ENCODE measurements at regions not wholly inside any gene's neighbourhood (a gene's known extent, or its start where the extent isn't known, plus 50 kb on each side); places are given as distances from the start of the nearest gene placed in this dataset.

DNA sequence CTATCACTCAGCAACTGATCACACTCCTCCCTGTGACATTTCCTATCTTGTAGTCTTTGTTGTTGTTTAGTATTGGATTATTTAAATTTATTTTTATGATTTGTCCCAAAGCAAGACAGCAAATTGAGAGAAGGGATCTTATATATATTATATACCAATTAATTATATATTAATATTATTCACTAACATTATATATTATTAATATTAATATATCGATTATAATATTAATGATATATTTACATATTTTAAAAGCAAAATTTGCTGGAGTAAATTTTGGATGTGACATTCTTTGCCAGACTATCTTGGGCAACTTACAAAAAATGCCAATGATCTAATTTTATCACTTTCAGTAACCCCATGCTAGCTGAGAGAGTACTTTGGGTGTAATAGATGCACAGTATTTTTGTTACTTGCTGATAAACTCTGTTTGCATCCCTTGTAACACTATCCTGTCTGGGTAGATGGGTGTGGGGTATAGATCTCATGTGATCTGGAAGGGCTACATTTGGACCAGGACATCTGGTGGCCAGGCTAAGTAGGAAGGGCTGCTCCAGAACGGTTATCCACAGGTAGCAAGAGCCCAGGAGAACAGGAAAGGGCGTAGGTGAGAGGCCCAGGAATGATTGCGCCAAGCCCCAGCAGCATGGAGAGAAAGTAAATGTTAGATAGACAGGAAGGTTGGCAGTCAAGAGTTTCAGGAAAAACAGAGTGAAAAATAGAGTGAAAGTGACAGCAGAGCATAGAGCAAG, 608.6 kb upstream of the KIRREL3 start:
- Mint-ChIP-seq H3K27ac (no peak overlapping the region), H3K27me3 (ENCODE audit: insufficient read depth, low read depth, poor library complexity) (peaks cover 2% of the 10 kb centered on the region), H3K4me3 (no peak overlapping the region), H3K9me3 (no peaks in the 10 kb centered on the region), H3K4me1 (peaks cover 28% of the 10 kb centered on the region), H3K36me3 (ENCODE audit: low read depth) (no peaks in the 10 kb centered on the region)
- Histone ChIP-seq H3K4me2 (no peak overlapping the region), H3K27ac (ENCODE audit: low read depth) (no peak overlapping the region), H3K4me1 (ENCODE audit: insufficient read depth) (peaks cover 9% of the 10 kb centered on the region), H2AFZ (peak overlapping the region; percentile 85), H4K20me1 (replicated peaks; ENCODE audit: insufficient read depth) (no peaks in the 10 kb centered on the region), H3K9me2 (ENCODE audit: insufficient read depth) (peaks cover 6% of the 10 kb centered on the region; the same call in 1 of the 2 replicates), H3F3A (replicated peaks; ENCODE audit: low read depth) (no peaks in the 10 kb centered on the region), H3K27me3 (ENCODE audit: insufficient read depth) (no peaks in the 10 kb centered on the region), H3K79me2 (replicated peaks; ENCODE audit: insufficient read depth) (no peaks in the 10 kb centered on the region), H3K4me3 (no peak overlapping the region), H3K36me3 (ENCODE audit: insufficient read depth) (no peaks in the 10 kb centered on the region)
- peak; percentile 90 for ATAC-seq
- TF ChIP-seq, protein P1, sequence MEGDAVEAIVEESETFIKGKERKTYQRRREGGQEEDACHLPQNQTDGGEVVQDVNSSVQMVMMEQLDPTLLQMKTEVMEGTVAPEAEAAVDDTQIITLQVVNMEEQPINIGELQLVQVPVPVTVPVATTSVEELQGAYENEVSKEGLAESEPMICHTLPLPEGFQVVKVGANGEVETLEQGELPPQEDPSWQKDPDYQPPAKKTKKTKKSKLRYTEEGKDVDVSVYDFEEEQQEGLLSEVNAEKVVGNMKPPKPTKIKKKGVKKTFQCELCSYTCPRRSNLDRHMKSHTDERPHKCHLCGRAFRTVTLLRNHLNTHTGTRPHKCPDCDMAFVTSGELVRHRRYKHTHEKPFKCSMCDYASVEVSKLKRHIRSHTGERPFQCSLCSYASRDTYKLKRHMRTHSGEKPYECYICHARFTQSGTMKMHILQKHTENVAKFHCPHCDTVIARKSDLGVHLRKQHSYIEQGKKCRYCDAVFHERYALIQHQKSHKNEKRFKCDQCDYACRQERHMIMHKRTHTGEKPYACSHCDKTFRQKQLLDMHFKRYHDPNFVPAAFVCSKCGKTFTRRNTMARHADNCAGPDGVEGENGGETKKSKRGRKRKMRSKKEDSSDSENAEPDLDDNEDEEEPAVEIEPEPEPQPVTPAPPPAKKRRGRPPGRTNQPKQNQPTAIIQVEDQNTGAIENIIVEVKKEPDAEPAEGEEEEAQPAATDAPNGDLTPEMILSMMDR (conservative IDR thresholded peaks at IDR 0.05; ENCODE audit: low read depth in 2 of 2) = peak; percentile 46 to 70; a peak in 3 of 4 replicates
- TF ChIP-seq EZH2 (IDR thresholded peaks at IDR 0.05; ENCODE audit: low read depth, unreplicated experiment) (no peak), JUNB (IDR thresholded peaks at IDR 0.05; ENCODE audit: unreplicated experiment) (no peak)
- DNase-seq (ENCODE audit: low spot score) = peak; percentile 59

DNA sequence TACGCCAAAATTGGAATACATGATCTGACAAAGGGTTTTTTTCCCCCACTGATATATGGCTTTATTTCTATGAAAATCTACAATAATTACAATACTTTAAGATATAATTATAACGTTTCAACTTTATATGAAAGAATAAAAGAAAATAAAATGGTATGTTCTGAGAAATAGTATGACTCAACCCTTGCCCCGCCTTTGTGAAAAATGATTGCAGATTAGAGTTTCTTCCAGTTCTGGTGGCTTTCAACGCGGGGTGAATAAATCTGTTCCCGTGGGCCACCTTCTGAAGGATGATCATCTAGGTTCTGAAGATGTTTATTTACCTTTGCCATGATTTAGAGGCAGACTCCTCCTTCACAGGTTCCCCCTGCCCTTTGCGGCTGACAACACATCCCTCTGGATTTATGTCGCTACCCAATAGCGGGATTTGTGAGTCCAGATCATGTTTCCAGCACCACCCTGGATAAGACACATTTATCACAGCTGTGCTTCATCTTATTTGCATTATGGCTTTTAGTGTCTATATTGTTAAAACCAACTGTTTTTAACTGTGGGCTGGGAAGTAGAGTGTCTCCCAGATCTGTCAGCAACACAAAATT, 607.0 kb upstream of the KIRREL3 start:
- Histone ChIP-seq H3K4me3 (no peak overlapping the region), H3F3A (replicated peaks; ENCODE audit: low read depth) (no peaks in the 10 kb centered on the region), H3K4me2 (no peak overlapping the region), H4K20me1 (replicated peaks; ENCODE audit: insufficient read depth) (no peaks in the 10 kb centered on the region), H3K9me2 (ENCODE audit: insufficient read depth) (peaks cover 4% of the 10 kb centered on the region; the same call in 1 of the 2 replicates), H3K27me3 (ENCODE audit: insufficient read depth) (no peaks in the 10 kb centered on the region), H2AFZ (no peak overlapping the region), H3K27ac (ENCODE audit: low read depth) (no peak overlapping the region), H3K4me1 (ENCODE audit: insufficient read depth) (peaks cover 9% of the 10 kb centered on the region), H3K79me2 (replicated peaks; ENCODE audit: insufficient read depth) (no peaks in the 10 kb centered on the region), H3K36me3 (ENCODE audit: insufficient read depth) (no peaks in the 10 kb centered on the region)
- no peak for TF ChIP-seq EZH2phosphoT487 (IDR thresholded peaks at IDR 0.05; ENCODE audit: unreplicated experiment)
- Mint-ChIP-seq H3K27me3 (ENCODE audit: insufficient read depth, low read depth, poor library complexity) (peaks cover 2% of the 10 kb centered on the region), H3K27ac (no peak overlapping the region), H3K4me1 (peaks cover 23% of the 10 kb centered on the region), H3K36me3 (ENCODE audit: low read depth) (no peaks in the 10 kb centered on the region), H3K4me3 (no peak overlapping the region), H3K9me3 (no peaks in the 10 kb centered on the region)
- no peak for DNase-seq (ENCODE audit: low spot score)
- ATAC-seq = no peak

- no peaks in the 10 kb centered on the region for H3K36me3 ChIP-seq (ENCODE audit: insufficient read depth)
- peak overlapping the region; percentile 52 for H3K4me2 ChIP-seq
- no peak overlapping the region for H3K4me3 ChIP-seq
- H4K20me1 ChIP-seq (replicated peaks; ENCODE audit: insufficient read depth) = no peaks in the 10 kb centered on the region
- H3K4me3 Mint-ChIP-seq = no peak overlapping the region
- peak overlapping the region; percentile 87; the same call in 1 of the 2 replicates for H2AFZ ChIP-seq
- peaks cover 2% of the 10 kb centered on the region for H3K27me3 Mint-ChIP-seq (ENCODE audit: insufficient read depth, low read depth, poor library complexity)
- peaks cover 9% of the 10 kb centered on the region for H3K9me2 ChIP-seq (ENCODE audit: insufficient read depth)
- peaks cover 14% of the 10 kb centered on the region for H3K4me1 Mint-ChIP-seq
- no peaks in the 10 kb centered on the region for H3K9me3 Mint-ChIP-seq
- TF ChIP-seq, protein P1 (conservative IDR thresholded peaks at IDR 0.05; ENCODE audit: low read depth in 2 of 2) = peak in 1 of 2 experiments; percentile 12; a peak in 1 of 4 replicates
- no peak for TF ChIP-seq ETS1 (IDR thresholded peaks at IDR 0.05)
- no peak for TF ChIP-seq CREB1 (CRISPR knock-in tag; IDR thresholded peaks at IDR 0.05; ENCODE audit: low read depth)
- no peak for TF ChIP-seq EZH2phosphoT487 (IDR thresholded peaks at IDR 0.05; ENCODE audit: unreplicated experiment)
- peaks cover 16% of the 10 kb centered on the region; the same call in 1 of the 2 replicates for H3K4me1 ChIP-seq (ENCODE audit: insufficient read depth)
- H3K36me3 Mint-ChIP-seq (ENCODE audit: low read depth) = no peaks in the 10 kb centered on the region
- no peaks in the 10 kb centered on the region for H3K79me2 ChIP-seq (replicated peaks; ENCODE audit: insufficient read depth)
- no peaks in the 10 kb centered on the region for H3K27me3 ChIP-seq (ENCODE audit: insufficient read depth)
- H3K27ac Mint-ChIP-seq = no peak overlapping the region
- no peak overlapping the region for H3K27ac ChIP-seq (ENCODE audit: low read depth)
- no peaks in the 10 kb centered on the region for H3F3A ChIP-seq (replicated peaks; ENCODE audit: low read depth)
- peak; percentile 30 for DNase-seq (ENCODE audit: low spot score)
- ATAC-seq = peak; percentile 74
These were observed 601.0 kb upstream of the KIRREL3 start for GRCh38 chr11:127601578-127601977.

Measured in GM23338 (cell line).